ENCODE measurements at regions not wholly inside any gene's neighbourhood (a gene's known extent, or its start where the extent isn't known, plus 50 kb on each side); places are given as distances from the start of the nearest gene placed in this dataset.

GRCh38 chr2:150570712-150571111 is 83.2 kb upstream of the RND3 start:
- DNase-seq = no peak

- no peak for DNase-seq
These were observed 82.3 kb upstream of the RND3 start for GRCh38 chr2:150569761-150570160.

GRCh38 chr2:150567771-150568301 is 80.4 kb upstream of the RND3 start:
- DNase-seq = no peak

DNA sequence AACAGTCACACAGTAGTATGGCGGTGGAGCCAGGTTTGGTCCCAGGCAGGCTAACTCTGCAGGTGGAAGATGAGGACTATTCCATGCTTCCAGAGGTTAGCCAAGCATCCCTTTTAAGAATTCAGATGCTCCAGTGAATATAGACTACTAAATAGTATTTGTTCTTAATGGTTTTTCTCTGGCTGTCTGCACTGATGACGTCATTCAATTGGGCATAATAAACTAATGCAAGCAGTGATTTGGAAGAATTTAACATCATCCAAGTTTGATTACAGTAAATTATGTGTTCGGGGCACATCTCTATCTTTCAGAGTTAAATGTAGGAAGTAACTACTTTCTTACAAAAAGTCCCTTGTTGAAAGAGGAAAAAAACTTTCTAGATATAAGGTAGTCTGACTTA is 78.8 kb upstream of the RND3 start:
- no peak for DNase-seq

GRCh38 chr2:150561076-150561475 is 73.6 kb upstream of the RND3 start:
- DNase-seq = no peak

- DNase-seq = no peak
These were observed 69.6 kb upstream of the RND3 start for GRCh38 chr2:150557020-150557600.

DNA sequence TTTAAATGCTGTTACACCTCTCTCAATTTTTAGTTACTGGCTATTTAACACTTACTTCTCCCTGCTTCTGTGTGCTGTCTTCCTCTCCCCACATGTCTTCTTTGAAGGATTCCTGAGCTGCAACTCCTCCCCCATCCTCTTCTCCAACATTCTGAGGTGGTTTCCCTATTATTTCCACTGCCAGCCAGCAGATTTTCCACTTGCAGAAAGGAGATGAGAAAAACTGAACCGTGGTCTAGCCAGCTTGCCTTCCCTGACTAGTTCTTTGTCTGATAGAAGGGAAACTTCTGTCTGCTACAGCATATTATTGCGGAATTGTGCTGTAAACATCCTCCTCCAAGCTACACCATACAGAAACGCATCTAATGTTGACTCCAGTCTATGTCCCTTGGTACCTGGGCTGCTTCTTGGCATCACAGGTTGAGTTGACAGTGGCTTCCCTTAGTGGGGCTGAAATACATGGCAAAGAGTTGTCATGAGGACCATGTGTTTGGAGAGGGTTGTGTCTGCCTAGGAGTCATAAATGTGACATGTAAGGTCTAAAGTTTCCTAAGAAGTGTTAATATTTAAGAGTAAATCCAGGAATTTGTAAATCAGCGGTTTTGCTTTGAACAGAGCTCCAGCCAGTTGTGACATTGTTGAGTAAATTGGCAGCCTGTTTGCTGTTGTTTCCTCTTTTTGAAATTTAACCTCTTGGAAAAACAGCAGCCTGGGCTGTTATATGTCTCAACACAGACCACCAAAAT is 68.3 kb upstream of the RND3 start:
- no peak for DNase-seq

GRCh38 chr2:150554046-150554445 is 66.6 kb upstream of the RND3 start:
- no peak for DNase-seq

DNA sequence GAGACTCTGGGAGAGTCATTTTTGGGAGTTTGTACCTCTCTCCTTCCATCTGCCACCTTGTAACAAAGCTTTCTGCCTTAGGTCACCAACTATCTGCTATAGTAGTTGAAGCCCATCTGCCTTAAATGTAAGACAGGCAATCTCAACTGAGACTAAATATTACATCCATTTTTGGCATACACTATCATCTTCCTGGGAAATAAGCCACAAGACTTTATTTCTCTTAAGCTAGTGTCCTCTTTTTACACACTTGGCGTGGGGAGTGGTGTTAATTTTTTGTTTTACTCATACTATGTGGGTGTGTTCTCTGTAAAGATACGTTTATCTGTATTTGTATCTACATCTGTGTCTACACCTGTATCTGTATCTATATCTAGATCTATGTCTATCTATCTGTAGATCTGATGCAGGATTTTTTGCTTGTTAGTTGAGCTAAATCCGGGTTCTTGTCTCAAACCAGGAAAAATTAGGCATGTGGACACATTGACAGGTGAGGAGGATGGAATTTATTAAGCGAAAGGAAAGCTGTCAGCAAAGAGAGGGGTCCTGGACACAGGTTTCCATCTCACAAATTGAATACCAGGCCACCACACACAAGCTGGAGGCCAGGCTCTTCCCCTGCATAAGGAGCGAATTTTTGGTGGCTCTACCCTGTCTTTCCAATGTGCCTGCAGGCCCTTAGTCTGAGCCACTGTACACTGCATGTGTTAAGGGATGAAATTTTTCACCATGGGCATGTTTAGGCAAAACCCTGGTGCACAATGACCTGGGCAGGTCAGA is 64.8 kb upstream of the RND3 start:
- DNase-seq = no peak

DNA sequence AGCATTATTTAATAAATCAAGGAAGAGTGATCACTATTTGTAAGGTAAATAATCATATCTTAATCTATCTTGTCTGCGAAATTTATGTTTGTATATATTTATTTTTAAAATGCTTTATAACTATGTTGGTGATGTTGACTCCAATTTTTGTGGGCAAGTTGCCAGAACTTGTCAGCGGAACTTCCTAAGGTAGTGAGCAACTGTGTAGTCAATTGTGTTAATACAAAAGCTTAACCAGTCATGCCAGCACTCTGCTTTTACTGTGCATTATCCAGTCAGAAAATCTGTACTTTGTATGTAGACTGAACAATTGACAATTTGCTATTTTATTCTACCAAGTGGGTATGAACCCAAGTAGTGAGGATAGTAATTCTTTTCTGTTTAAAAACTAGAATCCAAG is 61.9 kb upstream of the RND3 start:
- no peak for DNase-seq

DNA sequence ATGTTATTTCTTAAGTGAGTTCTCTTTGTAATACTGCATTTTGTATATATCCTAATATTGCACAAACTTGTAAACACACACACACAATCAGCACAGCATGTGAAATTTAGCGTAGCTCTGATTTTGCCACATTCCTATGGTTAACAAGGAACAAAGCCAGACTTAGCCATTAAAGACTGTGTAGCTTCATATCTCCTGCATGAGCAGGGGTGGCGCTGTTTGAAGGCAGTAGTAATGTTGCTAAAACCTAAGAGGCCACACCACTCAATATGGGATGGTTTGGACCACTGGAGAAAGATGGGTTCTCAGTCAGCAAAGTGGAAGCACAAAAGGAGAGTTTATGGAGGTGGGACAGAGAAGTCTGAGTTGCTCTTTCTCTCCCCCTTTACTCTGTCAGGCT is 61.1 kb upstream of the RND3 start:
- DNase-seq = no peak

DNA sequence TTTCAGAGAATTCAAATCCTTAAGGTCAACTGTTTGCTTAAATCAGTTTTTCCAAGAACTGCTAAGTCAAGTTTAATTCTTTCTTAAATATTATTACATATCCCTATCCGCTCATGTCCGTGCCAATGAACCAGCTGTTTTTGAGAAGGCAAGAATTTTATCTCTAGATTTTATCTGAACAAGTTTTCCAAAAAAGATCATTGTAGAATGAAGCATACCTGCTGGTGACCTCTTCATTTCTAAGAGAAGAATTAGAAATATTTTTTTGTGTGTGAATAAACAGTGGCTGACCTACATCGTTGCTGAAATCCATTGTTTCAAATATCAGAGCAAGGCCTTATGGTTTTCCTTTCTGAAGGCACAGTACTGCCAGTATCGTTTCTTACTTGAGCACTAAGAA is 58.4 kb upstream of the RND3 start:
- no peak for DNase-seq

- no peak for DNase-seq
These were observed 57.3 kb upstream of the RND3 start for GRCh38 chr2:150544731-150545130.

DNA sequence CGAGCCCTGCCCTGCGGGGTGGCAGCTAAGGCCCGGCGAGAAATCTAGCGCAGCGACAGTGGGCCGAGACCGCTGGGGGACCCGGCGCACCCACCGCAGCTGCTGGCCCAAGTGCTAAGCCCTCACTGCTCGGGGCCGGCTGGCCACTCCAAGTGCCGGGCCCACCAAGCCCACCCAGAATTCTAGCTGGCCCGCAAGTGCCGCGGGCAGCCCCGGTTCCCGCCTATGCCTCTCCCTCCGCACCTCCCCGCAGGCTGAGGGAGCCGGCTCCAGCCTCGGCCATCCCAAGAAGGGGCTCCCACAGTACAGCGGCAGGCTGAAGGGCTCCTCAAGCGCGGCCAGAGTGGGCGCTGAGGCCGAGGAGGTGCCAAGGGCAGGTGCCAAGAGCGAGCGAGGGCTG is 55.2 kb upstream of the RND3 start:
- DNase-seq = no peak

GRCh38 chr2:150542172-150542571 is 54.7 kb upstream of the RND3 start:
- no peak for DNase-seq

DNA sequence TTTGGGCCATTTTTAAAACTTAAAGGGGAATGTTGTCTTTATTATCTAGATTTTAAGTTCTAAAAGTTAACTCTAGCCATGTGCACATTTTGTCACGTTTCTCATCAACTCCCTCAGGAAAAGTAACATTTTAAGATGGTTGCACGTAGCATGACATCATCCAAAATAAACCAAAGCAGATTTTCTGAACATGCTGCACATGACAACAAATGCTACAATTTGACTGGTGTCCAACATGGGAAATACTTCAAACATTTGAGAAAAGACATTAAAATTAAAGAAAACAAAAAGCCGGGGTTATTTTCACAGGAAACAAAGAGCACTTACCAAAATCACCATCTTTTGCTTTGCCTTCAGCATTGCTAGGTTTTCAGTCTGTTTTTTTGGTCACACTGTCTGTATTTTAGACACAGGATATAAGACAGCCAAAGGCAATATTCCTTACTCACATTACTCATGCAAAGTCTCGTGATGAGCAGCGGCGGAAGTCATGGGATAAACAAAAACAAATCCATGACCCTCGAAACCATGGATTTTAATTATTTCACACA is 51.3 kb upstream of the RND3 start:
- no peak for DNase-seq
